ENCODE measurements at regions not wholly inside any gene's neighbourhood (a gene's known extent, or its start where the extent isn't known, plus 50 kb on each side); places are given as distances from the start of the nearest gene placed in this dataset.

DNA sequence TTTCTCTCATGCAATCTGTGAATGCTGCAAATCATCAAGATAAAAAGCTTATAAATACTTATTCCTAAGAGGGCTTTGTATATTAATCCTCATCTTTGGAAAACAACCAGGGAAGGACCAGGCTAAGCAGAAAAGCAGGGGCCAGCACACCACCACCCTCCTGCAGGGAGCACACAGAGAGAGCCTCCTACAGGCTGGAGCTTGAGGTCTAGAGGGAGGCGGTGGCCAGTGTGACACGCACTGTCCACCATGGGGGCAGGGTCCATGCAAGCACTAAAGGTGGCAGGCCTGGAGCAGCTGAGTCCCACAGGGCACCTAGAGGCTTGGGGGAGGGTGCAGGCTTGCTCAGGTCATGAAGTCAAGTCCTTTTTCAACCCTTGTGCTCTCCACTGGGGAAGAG lies 236.9 kb downstream of the TACR3 start:
- no peak overlapping the region for H3K4me2 ChIP-seq
- H3K4me1 Mint-ChIP-seq, result peaks cover 7% of the 10 kb centered on the region; the same call in 1 of the 3 replicates
- no peaks in the 10 kb centered on the region for H3K36me3 Mint-ChIP-seq (ENCODE audit: low read depth)
- H3K79me2 ChIP-seq (replicated peaks; ENCODE audit: insufficient read depth), result no peaks in the 10 kb centered on the region
- H3F3A ChIP-seq (replicated peaks; ENCODE audit: low read depth), result no peaks in the 10 kb centered on the region
- H3K27ac Mint-ChIP-seq, result no peak overlapping the region
- no peak overlapping the region for H2AFZ ChIP-seq
- no peak overlapping the region for H3K4me3 ChIP-seq
- no peak overlapping the region for H3K27ac ChIP-seq (ENCODE audit: low read depth)
- DNase-seq (ENCODE audit: low spot score) (no peak), ATAC-seq (no peak)
- no peak overlapping the region for H3K4me3 Mint-ChIP-seq
- H4K20me1 ChIP-seq (replicated peaks; ENCODE audit: insufficient read depth), result no peaks in the 10 kb centered on the region
- no peaks in the 10 kb centered on the region for H3K27me3 ChIP-seq (ENCODE audit: insufficient read depth)
- TF ChIP-seq CREB1 (CRISPR knock-in tag; IDR thresholded peaks at IDR 0.05; ENCODE audit: low read depth), result no peak
- no peak for TF ChIP-seq ZNF114 (CRISPR knock-in tag; IDR thresholded peaks at IDR 0.05)
- TF ChIP-seq ZNF331 (CRISPR knock-in tag; IDR thresholded peaks at IDR 0.05; ENCODE audit: low read depth), result no peak
- TF ChIP-seq, protein P1, sequence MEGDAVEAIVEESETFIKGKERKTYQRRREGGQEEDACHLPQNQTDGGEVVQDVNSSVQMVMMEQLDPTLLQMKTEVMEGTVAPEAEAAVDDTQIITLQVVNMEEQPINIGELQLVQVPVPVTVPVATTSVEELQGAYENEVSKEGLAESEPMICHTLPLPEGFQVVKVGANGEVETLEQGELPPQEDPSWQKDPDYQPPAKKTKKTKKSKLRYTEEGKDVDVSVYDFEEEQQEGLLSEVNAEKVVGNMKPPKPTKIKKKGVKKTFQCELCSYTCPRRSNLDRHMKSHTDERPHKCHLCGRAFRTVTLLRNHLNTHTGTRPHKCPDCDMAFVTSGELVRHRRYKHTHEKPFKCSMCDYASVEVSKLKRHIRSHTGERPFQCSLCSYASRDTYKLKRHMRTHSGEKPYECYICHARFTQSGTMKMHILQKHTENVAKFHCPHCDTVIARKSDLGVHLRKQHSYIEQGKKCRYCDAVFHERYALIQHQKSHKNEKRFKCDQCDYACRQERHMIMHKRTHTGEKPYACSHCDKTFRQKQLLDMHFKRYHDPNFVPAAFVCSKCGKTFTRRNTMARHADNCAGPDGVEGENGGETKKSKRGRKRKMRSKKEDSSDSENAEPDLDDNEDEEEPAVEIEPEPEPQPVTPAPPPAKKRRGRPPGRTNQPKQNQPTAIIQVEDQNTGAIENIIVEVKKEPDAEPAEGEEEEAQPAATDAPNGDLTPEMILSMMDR (conservative IDR thresholded peaks at IDR 0.05; ENCODE audit: low read depth in 2 of 2), result 0 out of 4 replicates have a peak, but pooled peaks of 1 of the 2 experiments have one; percentile 4
- no peak for TF ChIP-seq POLR2AphosphoS5 (IDR thresholded peaks at IDR 0.05; ENCODE audit: low read depth)
- TF ChIP-seq, protein P2, sequence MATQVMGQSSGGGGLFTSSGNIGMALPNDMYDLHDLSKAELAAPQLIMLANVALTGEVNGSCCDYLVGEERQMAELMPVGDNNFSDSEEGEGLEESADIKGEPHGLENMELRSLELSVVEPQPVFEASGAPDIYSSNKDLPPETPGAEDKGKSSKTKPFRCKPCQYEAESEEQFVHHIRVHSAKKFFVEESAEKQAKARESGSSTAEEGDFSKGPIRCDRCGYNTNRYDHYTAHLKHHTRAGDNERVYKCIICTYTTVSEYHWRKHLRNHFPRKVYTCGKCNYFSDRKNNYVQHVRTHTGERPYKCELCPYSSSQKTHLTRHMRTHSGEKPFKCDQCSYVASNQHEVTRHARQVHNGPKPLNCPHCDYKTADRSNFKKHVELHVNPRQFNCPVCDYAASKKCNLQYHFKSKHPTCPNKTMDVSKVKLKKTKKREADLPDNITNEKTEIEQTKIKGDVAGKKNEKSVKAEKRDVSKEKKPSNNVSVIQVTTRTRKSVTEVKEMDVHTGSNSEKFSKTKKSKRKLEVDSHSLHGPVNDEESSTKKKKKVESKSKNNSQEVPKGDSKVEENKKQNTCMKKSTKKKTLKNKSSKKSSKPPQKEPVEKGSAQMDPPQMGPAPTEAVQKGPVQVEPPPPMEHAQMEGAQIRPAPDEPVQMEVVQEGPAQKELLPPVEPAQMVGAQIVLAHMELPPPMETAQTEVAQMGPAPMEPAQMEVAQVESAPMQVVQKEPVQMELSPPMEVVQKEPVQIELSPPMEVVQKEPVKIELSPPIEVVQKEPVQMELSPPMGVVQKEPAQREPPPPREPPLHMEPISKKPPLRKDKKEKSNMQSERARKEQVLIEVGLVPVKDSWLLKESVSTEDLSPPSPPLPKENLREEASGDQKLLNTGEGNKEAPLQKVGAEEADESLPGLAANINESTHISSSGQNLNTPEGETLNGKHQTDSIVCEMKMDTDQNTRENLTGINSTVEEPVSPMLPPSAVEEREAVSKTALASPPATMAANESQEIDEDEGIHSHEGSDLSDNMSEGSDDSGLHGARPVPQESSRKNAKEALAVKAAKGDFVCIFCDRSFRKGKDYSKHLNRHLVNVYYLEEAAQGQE (IDR thresholded peaks at IDR 0.05; ENCODE audit: unreplicated experiment), result no peak
- no peak for TF ChIP-seq EZH2phosphoT487 (IDR thresholded peaks at IDR 0.05; ENCODE audit: unreplicated experiment)
- TF ChIP-seq, protein P3, sequence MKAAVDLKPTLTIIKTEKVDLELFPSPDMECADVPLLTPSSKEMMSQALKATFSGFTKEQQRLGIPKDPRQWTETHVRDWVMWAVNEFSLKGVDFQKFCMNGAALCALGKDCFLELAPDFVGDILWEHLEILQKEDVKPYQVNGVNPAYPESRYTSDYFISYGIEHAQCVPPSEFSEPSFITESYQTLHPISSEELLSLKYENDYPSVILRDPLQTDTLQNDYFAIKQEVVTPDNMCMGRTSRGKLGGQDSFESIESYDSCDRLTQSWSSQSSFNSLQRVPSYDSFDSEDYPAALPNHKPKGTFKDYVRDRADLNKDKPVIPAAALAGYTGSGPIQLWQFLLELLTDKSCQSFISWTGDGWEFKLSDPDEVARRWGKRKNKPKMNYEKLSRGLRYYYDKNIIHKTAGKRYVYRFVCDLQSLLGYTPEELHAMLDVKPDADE (IDR thresholded peaks at IDR 0.05), result no peak
- no peaks in the 10 kb centered on the region; the same call in 1 of the 3 replicates for H3K9me3 Mint-ChIP-seq
- H3K9me2 ChIP-seq (ENCODE audit: insufficient read depth), result 0 out of 2 replicates have a peak, but pooled peaks cover 6% of the 10 kb centered on the region
- peaks cover 3% of the 10 kb centered on the region for H3K27me3 Mint-ChIP-seq (ENCODE audit: insufficient read depth, low read depth, poor library complexity)
- H3K36me3 ChIP-seq (ENCODE audit: insufficient read depth), result no peaks in the 10 kb centered on the region
- H3K4me1 ChIP-seq (ENCODE audit: insufficient read depth), result no peaks in the 10 kb centered on the region

DNA sequence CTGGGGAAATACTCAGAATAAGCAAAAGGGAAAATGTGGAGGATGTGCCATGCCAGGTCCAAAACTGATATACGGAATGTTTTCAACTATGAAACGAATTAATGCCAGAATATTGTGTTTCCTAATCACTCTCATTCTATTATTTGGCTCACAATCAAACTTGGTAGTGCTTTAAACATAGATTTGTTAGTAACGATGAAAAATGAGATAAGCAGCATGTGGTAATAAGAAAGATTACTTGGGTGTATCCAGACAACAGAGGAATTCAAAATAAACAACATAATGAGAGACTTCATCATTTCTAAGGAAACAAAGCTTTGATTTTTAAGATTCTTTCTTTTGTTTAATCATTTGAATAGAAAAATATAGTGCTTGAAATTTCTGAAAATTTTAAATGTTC lies 237.3 kb downstream of the TACR3 start:
- H3K27me3 ChIP-seq (ENCODE audit: insufficient read depth), result no peaks in the 10 kb centered on the region
- 0 out of 2 replicates have a peak, but pooled peaks cover 6% of the 10 kb centered on the region for H3K9me2 ChIP-seq (ENCODE audit: insufficient read depth)
- no peaks in the 10 kb centered on the region for H3K79me2 ChIP-seq (replicated peaks; ENCODE audit: insufficient read depth)
- TF ChIP-seq EZH2phosphoT487 (IDR thresholded peaks at IDR 0.05; ENCODE audit: unreplicated experiment) (no peak), ZNF331 (CRISPR knock-in tag; IDR thresholded peaks at IDR 0.05; ENCODE audit: low read depth) (no peak), STAT1 (IDR thresholded peaks at IDR 0.05; ENCODE audit: unreplicated experiment) (no peak), CREB1 (CRISPR knock-in tag; IDR thresholded peaks at IDR 0.05; ENCODE audit: low read depth) (no peak), EZH2 (IDR thresholded peaks at IDR 0.05; ENCODE audit: low read depth, unreplicated experiment) (no peak)
- TF ChIP-seq, protein P3 (IDR thresholded peaks at IDR 0.05), result no peak
- TF ChIP-seq, protein P1 (conservative IDR thresholded peaks at IDR 0.05; ENCODE audit: low read depth in 2 of 2), result no peak

More for the DNA sequence above, 237.3 kb downstream of the TACR3 start:
- DNase-seq (ENCODE audit: low spot score), result no peak
- H3K4me1 Mint-ChIP-seq, result peaks cover 7% of the 10 kb centered on the region; the same call in 1 of the 3 replicates
- Histone ChIP-seq H4K20me1 (replicated peaks; ENCODE audit: insufficient read depth) (no peaks in the 10 kb centered on the region), H2AFZ (no peak overlapping the region), H3K4me3 (no peak overlapping the region), H3K27ac (ENCODE audit: low read depth) (no peak overlapping the region), H3F3A (replicated peaks; ENCODE audit: low read depth) (no peaks in the 10 kb centered on the region), H3K36me3 (ENCODE audit: insufficient read depth) (no peaks in the 10 kb centered on the region), H3K4me1 (ENCODE audit: insufficient read depth) (peaks cover under 1% of the 10 kb centered on the region; the same call in 1 of the 2 replicates), H3K4me2 (no peak overlapping the region)
- H3K36me3 Mint-ChIP-seq (ENCODE audit: low read depth), result no peaks in the 10 kb centered on the region
- no peak overlapping the region; the same call in 1 of the 2 replicates for H3K27ac Mint-ChIP-seq
- H3K9me3 Mint-ChIP-seq, result no peaks in the 10 kb centered on the region; the same call in 1 of the 3 replicates
- no peak for ATAC-seq
- peaks cover 3% of the 10 kb centered on the region for H3K27me3 Mint-ChIP-seq (ENCODE audit: insufficient read depth, low read depth, poor library complexity)
- no peak overlapping the region for H3K4me3 Mint-ChIP-seq
